Activated CD8-positive, alpha-beta memory T cell treated with anti-CD3 and anti-CD28 coated beads, Interleukin-2, amount 50 U/mL, for 48 hours (primary cell): ENCODE measurements at regions not wholly inside any gene's neighbourhood (a gene's known extent, or its start where the extent isn't known, plus 50 kb on each side); places are given as distances from the start of the nearest gene placed in this dataset.
"Not testable (repeated sequence)": the region's sequence is repeated elsewhere in the genome, so short reads cannot be mapped to it uniquely, and the experiment has no call there.

ENCODE experiments used
- DNase-seq: peaks from one replicate; pipeline ENCODE4 v3.0.0-alpha.2; 2020

- no peak for DNase-seq
Observed at GRCh38 chr12:58673021-58673420, 247.3 kb downstream of the LRIG3 start.

GRCh38 chr12:58677833-58678232 is 242.5 kb downstream of the LRIG3 start:
- DNase-seq: not testable (repeated sequence)

- DNase-seq: no peak
Observed at GRCh38 chr12:58678753-58679152, 241.6 kb downstream of the LRIG3 start.

DNA sequence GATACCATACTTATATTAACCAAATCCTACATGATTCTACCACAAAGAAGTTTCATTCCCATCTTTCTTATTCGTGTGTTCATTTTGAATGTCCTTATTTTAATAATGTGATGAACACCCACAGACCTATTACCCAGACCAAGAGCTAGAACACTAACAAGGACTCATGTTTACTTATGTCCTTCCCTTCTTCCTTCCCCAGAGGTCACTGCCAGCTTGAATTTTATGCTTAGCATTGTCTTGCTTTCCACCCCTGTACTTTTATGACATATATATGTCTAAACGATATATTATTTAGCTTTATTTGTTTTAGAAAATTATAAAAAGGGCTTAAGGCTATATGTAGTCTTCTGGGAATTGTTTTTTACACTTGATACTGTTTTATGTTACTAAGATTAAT is 238.6 kb downstream of the LRIG3 start:
- no peak for DNase-seq

- no peak for DNase-seq
Observed at GRCh38 chr12:58695263-58695662, 225.0 kb downstream of the LRIG3 start.

DNA sequence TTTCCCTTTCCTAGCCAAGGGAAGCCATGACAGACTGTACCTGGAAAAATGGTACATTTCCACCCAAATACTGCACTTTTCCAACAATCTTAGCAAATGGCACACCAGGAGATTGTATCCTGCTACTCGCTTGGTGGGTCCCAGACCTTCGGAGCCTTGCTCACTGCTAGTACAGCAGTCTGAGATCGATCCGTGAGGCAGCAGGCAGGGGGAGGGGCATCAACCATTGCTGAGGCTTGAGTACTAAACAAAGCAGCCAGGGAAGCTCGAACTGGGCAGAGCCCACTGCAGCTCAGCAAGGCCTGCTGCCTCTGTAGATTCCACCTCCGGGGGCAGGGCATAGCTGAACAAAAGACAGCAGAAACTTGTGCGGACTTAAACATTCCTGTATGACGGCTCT is 218.8 kb downstream of the LRIG3 start:
- no peak for DNase-seq

GRCh38 chr12:58703866-58704265 is 216.4 kb downstream of the LRIG3 start:
- DNase-seq: no peak

DNA sequence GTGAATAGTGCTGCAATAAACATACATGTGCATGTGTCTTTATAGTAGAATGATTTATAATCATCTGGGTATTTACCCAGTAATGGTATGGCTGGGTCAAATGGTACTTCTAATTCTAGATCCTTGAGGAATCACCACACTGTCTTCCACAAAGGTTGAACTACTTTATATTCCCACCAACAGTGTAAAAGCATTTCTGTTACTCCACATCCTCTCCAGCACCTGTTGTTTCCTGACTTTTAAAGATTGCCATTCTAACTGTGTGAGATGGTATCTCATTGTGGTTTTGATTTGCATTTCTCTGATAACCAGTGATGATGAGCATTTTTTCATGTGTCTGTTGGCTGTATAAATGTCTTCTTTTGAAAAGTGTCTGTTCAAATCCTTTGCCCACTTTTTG is 215.5 kb downstream of the LRIG3 start:
- DNase-seq: not testable (repeated sequence)

GRCh38 chr12:58710901-58711300 is 209.4 kb downstream of the LRIG3 start:
- DNase-seq: no peak

GRCh38 chr12:58711974-58712373 is 208.3 kb downstream of the LRIG3 start:
- no peak for DNase-seq

GRCh38 chr12:58712976-58713375 is 207.3 kb downstream of the LRIG3 start:
- no peak for DNase-seq

DNA sequence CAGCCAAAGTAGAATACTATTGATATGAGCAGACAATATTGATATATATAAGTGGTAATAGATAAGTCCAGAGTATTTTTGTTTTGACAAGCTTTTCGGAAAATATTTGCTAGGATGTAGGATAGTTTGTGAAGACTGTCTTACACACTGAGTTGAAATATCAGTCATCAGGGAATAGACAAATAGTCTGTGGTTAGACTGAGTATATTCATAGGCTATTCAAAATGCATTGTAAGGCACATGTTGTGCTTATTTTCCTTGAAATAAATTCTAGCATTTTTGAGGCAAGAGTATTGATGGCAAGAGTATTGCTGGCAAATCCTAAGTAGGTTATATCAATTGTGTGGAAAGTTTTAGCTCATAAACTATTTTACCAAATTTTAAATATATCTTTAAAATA is 201.1 kb downstream of the LRIG3 start:
- no peak for DNase-seq

GRCh38 chr12:58720421-58720820 is 199.9 kb downstream of the LRIG3 start:
- no peak for DNase-seq

- DNase-seq: no peak
Observed at GRCh38 chr12:58725400-58726105, 194.8 kb downstream of the LRIG3 start.

DNA sequence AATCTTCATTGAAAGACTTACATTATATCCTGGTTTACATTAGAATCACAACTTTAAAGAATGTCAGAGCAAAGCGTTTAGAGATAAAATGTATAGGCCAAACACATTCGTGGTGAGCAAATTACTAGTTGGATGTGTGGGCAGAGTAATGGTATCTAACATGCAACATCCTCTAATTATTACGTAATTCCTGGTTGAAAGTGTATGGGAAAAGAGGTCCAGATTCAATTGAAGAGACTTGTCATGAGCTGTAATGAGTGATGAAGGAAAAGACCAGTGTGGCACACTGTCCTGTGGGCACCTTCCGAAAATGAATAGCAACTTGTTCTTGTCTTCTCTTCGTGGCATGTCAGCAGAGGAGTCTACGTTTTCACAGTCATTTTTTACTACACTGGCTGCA is 192.8 kb downstream of the LRIG3 start:
- DNase-seq: no peak

- DNase-seq: no peak
Observed at GRCh38 chr12:58728397-58728796, 191.9 kb downstream of the LRIG3 start.

GRCh38 chr12:58731096-58731495 is 189.2 kb downstream of the LRIG3 start:
- no peak for DNase-seq

DNA sequence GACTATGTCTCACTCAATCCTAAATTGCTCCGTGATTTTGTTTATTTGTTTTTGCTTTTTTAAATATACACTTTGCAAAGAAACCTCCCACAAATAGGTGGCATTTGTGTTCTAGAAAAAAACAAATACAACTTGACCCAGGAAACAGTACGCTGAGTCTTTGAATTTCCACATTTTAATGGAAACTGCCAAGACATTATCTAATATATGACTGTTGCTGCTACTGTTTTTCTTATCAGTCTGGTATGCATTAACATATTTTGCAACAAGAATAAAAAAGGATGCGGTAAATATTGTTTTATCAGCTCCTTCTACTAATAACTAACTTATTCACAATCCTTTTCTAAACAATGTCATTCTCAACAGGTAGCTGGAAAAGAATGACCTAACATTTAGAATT is 187.4 kb downstream of the LRIG3 start:
- no peak for DNase-seq

DNA sequence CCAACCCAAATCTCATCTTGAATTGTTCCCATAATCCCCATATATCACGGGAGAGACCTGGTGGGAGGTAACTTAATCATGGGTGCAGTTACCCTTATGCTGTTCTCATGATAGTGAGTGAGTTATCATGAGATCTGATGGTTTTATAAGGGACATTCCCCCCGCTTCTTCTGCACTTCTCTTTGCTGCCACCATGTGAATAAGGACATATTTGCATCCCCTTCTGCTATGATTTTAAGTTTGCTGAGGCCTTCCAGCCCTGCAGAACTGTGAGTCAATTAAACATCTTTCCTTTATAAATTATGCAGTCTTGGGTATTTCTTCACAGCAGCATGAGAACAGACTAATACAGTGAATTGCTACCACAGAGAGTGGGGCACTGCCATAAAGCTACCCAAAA is 179.1 kb downstream of the LRIG3 start:
- DNase-seq: no peak

DNA sequence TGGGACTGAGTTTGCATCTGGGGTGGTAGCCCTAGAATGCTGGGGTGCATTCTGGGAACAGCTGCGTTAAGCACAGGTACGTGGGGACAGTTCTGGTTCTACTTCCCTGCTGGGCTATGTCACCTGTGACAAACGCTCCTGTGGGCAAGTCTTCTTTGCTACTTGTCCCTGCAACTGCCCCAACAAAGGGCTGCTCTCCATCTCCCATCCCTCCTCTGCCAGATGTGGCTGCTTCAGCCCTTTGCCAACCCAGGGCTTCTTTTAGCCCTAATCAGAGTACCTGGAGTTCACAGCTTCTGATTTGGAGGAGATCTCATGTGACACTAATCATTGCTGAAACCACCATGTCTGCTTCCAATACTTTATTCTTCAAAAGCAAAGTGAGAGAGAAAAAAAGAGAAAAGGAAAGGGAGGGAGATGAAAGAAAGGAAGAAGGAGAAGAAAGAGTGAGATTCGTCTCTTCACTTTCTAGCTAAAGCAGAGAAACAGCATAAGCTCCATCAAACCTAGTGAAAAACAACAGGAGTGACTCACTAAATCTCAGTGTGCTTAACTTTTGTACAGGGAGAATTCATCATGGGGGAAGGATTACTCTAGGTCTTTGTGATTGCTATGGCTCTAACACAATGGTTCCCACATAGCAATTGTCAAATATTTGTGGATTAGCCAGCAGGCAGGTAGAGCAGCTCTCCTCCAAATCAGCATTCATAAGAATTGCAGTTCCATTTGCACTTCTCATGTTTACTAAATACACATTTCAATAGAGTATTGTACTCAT is 174.8 kb downstream of the LRIG3 start:
- DNase-seq: no peak

- DNase-seq: no peak
Observed at GRCh38 chr12:58747533-58747932, 172.8 kb downstream of the LRIG3 start.

GRCh38 chr12:58750484-58750883 is 169.8 kb downstream of the LRIG3 start:
- DNase-seq: no peak

- no peak for DNase-seq
Observed at GRCh38 chr12:58757422-58757821, 162.9 kb downstream of the LRIG3 start.

GRCh38 chr12:58759745-58760144 is 160.6 kb downstream of the LRIG3 start:
- not testable (repeated sequence) for DNase-seq

- DNase-seq: no peak
Observed at GRCh38 chr12:58761308-58761707, 159.0 kb downstream of the LRIG3 start.
